ENCODE measurements at regions not wholly inside any gene's neighbourhood (a gene's known extent, or its start where the extent isn't known, plus 50 kb on each side); places are given as distances from the start of the nearest gene placed in this dataset.

- H3K4me1 ChIP-seq (ENCODE audit: control insufficient read depth in 4 of 4, insufficient read depth in 4 of 4, low read length in 3 of 4) = no peaks in the 10 kb centered on the region
- H3K27ac ChIP-seq (ENCODE audit: low read depth in 1 of 2, low read length in 2 of 2) = no peak overlapping the region
- H3K9ac ChIP-seq (ENCODE audit: low read depth in 1 of 2, low read length in 2 of 2) = no peak overlapping the region
- H3K36me3 ChIP-seq (ENCODE audit: control insufficient read depth in 4 of 4, insufficient read depth in 3 of 4, low read depth in 1 of 4, low read length in 3 of 4) = no peaks in the 10 kb centered on the region
- H3K27me3 ChIP-seq (ENCODE audit: control insufficient read depth in 4 of 4, insufficient read depth in 4 of 4, low read length in 3 of 4) = no peaks in the 10 kb centered on the region
- H3K9me3 ChIP-seq (ENCODE audit: control insufficient read depth in 4 of 4, low read length in 3 of 4) = no peaks in the 10 kb centered on the region
- H3K4me3 ChIP-seq (ENCODE audit: low read depth in 1 of 3, low read length in 3 of 3) = no peak overlapping the region
- DNase-seq (ENCODE audit: low spot score) = no peak
- TF ChIP-seq ZBTB33 (IDR thresholded peaks at IDR 0.05) = no peak
- TF ChIP-seq REST (IDR thresholded peaks at IDR 0.05) = no peak
- TF ChIP-seq HNF4G (IDR thresholded peaks at IDR 0.05) = no peak
- no peak for TF ChIP-seq NR2F2 (IDR thresholded peaks at IDR 0.05)
- no peak for TF ChIP-seq GABPA (IDR thresholded peaks at IDR 0.05 in 1 of 2, conservative IDR thresholded peaks at IDR 0.05 in 1 of 2)
- TF ChIP-seq SP1 (IDR thresholded peaks at IDR 0.05) = no peak
- TF ChIP-seq RXRA (IDR thresholded peaks at IDR 0.05) = no peak
- TF ChIP-seq RAD21 (IDR thresholded peaks at IDR 0.05) = no peak
- no peak for TF ChIP-seq YY1 (IDR thresholded peaks at IDR 0.05)
- TF ChIP-seq, protein P1, sequence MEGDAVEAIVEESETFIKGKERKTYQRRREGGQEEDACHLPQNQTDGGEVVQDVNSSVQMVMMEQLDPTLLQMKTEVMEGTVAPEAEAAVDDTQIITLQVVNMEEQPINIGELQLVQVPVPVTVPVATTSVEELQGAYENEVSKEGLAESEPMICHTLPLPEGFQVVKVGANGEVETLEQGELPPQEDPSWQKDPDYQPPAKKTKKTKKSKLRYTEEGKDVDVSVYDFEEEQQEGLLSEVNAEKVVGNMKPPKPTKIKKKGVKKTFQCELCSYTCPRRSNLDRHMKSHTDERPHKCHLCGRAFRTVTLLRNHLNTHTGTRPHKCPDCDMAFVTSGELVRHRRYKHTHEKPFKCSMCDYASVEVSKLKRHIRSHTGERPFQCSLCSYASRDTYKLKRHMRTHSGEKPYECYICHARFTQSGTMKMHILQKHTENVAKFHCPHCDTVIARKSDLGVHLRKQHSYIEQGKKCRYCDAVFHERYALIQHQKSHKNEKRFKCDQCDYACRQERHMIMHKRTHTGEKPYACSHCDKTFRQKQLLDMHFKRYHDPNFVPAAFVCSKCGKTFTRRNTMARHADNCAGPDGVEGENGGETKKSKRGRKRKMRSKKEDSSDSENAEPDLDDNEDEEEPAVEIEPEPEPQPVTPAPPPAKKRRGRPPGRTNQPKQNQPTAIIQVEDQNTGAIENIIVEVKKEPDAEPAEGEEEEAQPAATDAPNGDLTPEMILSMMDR (IDR thresholded peaks at IDR 0.05; ENCODE audit: low read depth, low read length, missing input control) = no peak
- no peak for TF ChIP-seq MAX (IDR thresholded peaks at IDR 0.05)
- TF ChIP-seq TAF1 (conservative IDR thresholded peaks at IDR 0.05) = no peak
- no peak for TF ChIP-seq FOXA2 (IDR thresholded peaks at IDR 0.05)
- TF ChIP-seq EGR1 (IDR thresholded peaks at IDR 0.05; ENCODE audit: low read depth in 2 of 2) = no peak
Observed at GRCh38 chr3:189519458-189519857, 111.7 kb upstream of the TP63 start.

- Histone ChIP-seq H3K27ac (ENCODE audit: low read depth in 1 of 2, low read length in 2 of 2) (no peak overlapping the region), H3K36me3 (ENCODE audit: control insufficient read depth in 4 of 4, insufficient read depth in 3 of 4, low read depth in 1 of 4, low read length in 3 of 4) (no peaks in the 10 kb centered on the region), H3K9me3 (ENCODE audit: control insufficient read depth in 4 of 4, low read length in 3 of 4) (no peaks in the 10 kb centered on the region), H3K9ac (ENCODE audit: low read depth in 1 of 2, low read length in 2 of 2) (no peak overlapping the region), H3K4me3 (ENCODE audit: low read depth in 1 of 3, low read length in 3 of 3) (no peak overlapping the region), H3K4me1 (ENCODE audit: control insufficient read depth in 4 of 4, insufficient read depth in 4 of 4, low read length in 3 of 4) (no peaks in the 10 kb centered on the region), H3K27me3 (ENCODE audit: control insufficient read depth in 4 of 4, insufficient read depth in 4 of 4, low read length in 3 of 4) (no peaks in the 10 kb centered on the region)
- TF ChIP-seq RXRA (IDR thresholded peaks at IDR 0.05) (no peak), JUND (IDR thresholded peaks at IDR 0.05) (no peak), NR2F2 (IDR thresholded peaks at IDR 0.05) (no peak), REST (IDR thresholded peaks at IDR 0.05) (no peak), YY1 (IDR thresholded peaks at IDR 0.05) (no peak), HNF4A (conservative IDR thresholded peaks at IDR 0.05) (no peak), FOXA2 (IDR thresholded peaks at IDR 0.05) (no peak), RAD21 (IDR thresholded peaks at IDR 0.05) (no peak), EGR1 (IDR thresholded peaks at IDR 0.05; ENCODE audit: low read depth in 2 of 2) (no peak), ATF3 (IDR thresholded peaks at IDR 0.05) (no peak), FOXA1 (IDR thresholded peaks at IDR 0.05) (no peak), GABPA (IDR thresholded peaks at IDR 0.05 in 1 of 2, conservative IDR thresholded peaks at IDR 0.05 in 1 of 2) (no peak), ZBTB33 (IDR thresholded peaks at IDR 0.05) (no peak), TAF1 (conservative IDR thresholded peaks at IDR 0.05) (no peak)
- WGBS = 94% methylated on average over 1 of the region's 1 CpG
- DNase-seq (ENCODE audit: low spot score) = no peak
Observed at GRCh38 chr3:189529468-189529867, 101.7 kb upstream of the TP63 start.

All from liver (tissue), 8 donors.